Stimulated activated CD4-positive, alpha-beta T cell treated with anti-CD3 and anti-CD28 coated beads, Interleukin-4, amount 100 ng/mL, for 24 hours (primary cell): ENCODE measurements at regions not wholly inside any gene's neighbourhood (a gene's known extent, or its start where the extent isn't known, plus 50 kb on each side); places are given as distances from the start of the nearest gene placed in this dataset.

ENCODE experiments used
- DNase-seq: peaks from one replicate; pipeline ENCODE4 v3.0.0-alpha.2; 2020

GRCh38 chr2:83756219-83756618, 702.9 kb downstream of the SUCLG1 start:
- DNase-seq: no peak

GRCh38 chr2:83747141-83747540, 711.9 kb downstream of the SUCLG1 start:
- no peak for DNase-seq

- no peak for DNase-seq
Observed at GRCh38 chr2:83744855-83745254, 714.2 kb downstream of the SUCLG1 start.

- DNase-seq: no peak
Observed at GRCh38 chr2:83742117-83742782, 716.8 kb downstream of the SUCLG1 start.

GRCh38 chr2:83730223-83730622, 728.9 kb downstream of the SUCLG1 start:
- DNase-seq: no peak

- DNase-seq: no peak
Observed at GRCh38 chr2:83725735-83726134, 733.3 kb downstream of the SUCLG1 start.

- DNase-seq: no peak
Observed at GRCh38 chr2:83705146-83705545, 753.9 kb downstream of the SUCLG1 start.

GRCh38 chr2:83703598-83703997, 755.5 kb downstream of the SUCLG1 start:
- DNase-seq: no peak

GRCh38 chr2:83696838-83697237, 762.2 kb downstream of the SUCLG1 start:
- DNase-seq: no peak

- no peak for DNase-seq
Observed at GRCh38 chr2:83695530-83695929, 763.5 kb downstream of the SUCLG1 start.

GRCh38 chr2:83695037-83695436, 764.0 kb downstream of the SUCLG1 start:
- no peak for DNase-seq

- DNase-seq: no peak
Observed at GRCh38 chr2:83689402-83689801, 769.7 kb downstream of the SUCLG1 start.

- no peak for DNase-seq
Observed at GRCh38 chr2:83686863-83687262, 772.2 kb downstream of the SUCLG1 start.

- DNase-seq: no peak
Observed at GRCh38 chr2:83674050-83674449, 785.0 kb downstream of the SUCLG1 start.

GRCh38 chr2:83665894-83666293, 793.2 kb downstream of the SUCLG1 start:
- no peak for DNase-seq

GRCh38 chr2:83665154-83665553, 793.9 kb downstream of the SUCLG1 start:
- no peak for DNase-seq

- no peak for DNase-seq
Observed at GRCh38 chr2:83661711-83662110, 797.4 kb downstream of the SUCLG1 start.

GRCh38 chr2:83654091-83654611, 804.9 kb downstream of the SUCLG1 start:
- no peak for DNase-seq

- no peak for DNase-seq
Observed at GRCh38 chr2:83650898-83651297, 808.2 kb downstream of the SUCLG1 start.

GRCh38 chr2:83650161-83650560, 808.9 kb downstream of the SUCLG1 start:
- no peak for DNase-seq

- no peak for DNase-seq
Observed at GRCh38 chr2:83640506-83640905, 818.6 kb downstream of the SUCLG1 start.

- DNase-seq: no peak
Observed at GRCh38 chr2:83633423-83633822, 825.7 kb downstream of the SUCLG1 start.

GRCh38 chr2:83630351-83630750, 828.7 kb downstream of the SUCLG1 start:
- no peak for DNase-seq

- DNase-seq: no peak
Observed at GRCh38 chr2:83615511-83615910, 843.6 kb downstream of the SUCLG1 start.

- DNase-seq: no peak
Observed at GRCh38 chr2:83613178-83613577, 845.9 kb downstream of the SUCLG1 start.
